ENCODE measurements at regions not wholly inside any gene's neighbourhood (a gene's known extent, or its start where the extent isn't known, plus 50 kb on each side); places are given as distances from the start of the nearest gene placed in this dataset.

DNA sequence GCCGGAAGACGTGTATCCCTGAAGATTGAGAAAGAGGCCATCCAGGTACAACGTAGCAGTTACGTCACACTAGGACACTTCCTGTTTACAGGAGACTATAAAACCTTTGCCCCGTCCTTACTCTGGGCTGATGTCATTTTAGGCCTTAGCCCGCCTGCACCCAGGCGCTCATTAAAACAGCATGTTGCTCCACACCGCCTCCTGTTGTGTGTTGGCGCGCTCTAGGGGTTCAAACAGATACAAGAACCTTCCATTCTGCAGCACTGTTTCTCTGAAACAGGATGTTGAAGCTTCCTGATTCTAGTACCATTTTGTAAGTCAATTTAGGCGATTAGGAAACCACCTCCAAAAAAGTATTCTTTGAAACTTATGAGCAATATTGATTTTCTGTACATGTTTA, 722.1 kb downstream of the PCDH7 start:
- no peak for TF ChIP-seq POLR2A (IDR thresholded peaks at IDR 0.05)
- no peak for TF ChIP-seq CTCF (IDR thresholded peaks at IDR 0.05)
